CD14-positive monocyte (primary cell): ENCODE measurements at regions not wholly inside any gene's neighbourhood (a gene's known extent, or its start where the extent isn't known, plus 50 kb on each side); places are given as distances from the start of the nearest gene placed in this dataset.

Experiments
- DNase-seq, 3 donors: peaks; one replicate each; pipeline ENCODE4 v3.0.0-alpha.2; 2011 to 2022
- H2AFZ ChIP-seq: 2 replicates; pipeline ENCODE4 v1.6.0; 2012; ENCODE audit warnings: mild to moderate bottlenecking, low read depth, low read length, inconsistent platforms; ENCODE audit not compliant: insufficient read depth, poor library complexity, severe bottlenecking
- H3K27ac ChIP-seq, 2 donors: 1 replicate in 1 of 2; 2 replicates in 1 of 2; pipeline ENCODE4 v1.5.1; 2012 to 2013; ENCODE audit warnings: low read length in 2 of 2, control low read depth in 1 of 2, inconsistent platforms in 1 of 2, low read depth in 1 of 2, mild to moderate bottlenecking in 1 of 2
- H3K27me3 ChIP-seq, 2 donors: one replicate each; pipeline versions ENCODE4 v1.6.0 to v1.6.1; 2011 to 2013; ENCODE audit warnings: low read length in 2 of 2; ENCODE audit not compliant: control insufficient read depth in 2 of 2, insufficient read depth in 2 of 2
- H3K36me3 ChIP-seq, 2 donors: replicated peaks in 1 of 2; 1 replicate in 1 of 2; 2 replicates in 1 of 2; pipeline versions ENCODE4 v1.5.1 to v1.6.1; 2012 to 2013; ENCODE audit warnings: low read length in 2 of 2, control low read depth in 1 of 2, inconsistent platforms in 1 of 2, mild to moderate bottlenecking in 1 of 2; ENCODE audit not compliant: insufficient read depth in 2 of 2, control insufficient read depth in 1 of 2
- H3K4me1 ChIP-seq, 2 donors: 1 replicate in 1 of 2; 2 replicates in 1 of 2; pipeline versions ENCODE4 v1.5.1 to v1.6.1; 2012 to 2013; ENCODE audit warnings: low read length in 2 of 2, control low read depth in 1 of 2, inconsistent platforms in 1 of 2, mild to moderate bottlenecking in 1 of 2, moderate library complexity in 1 of 2; ENCODE audit not compliant: insufficient read depth in 2 of 2, control insufficient read depth in 1 of 2
- H3K4me2 ChIP-seq: replicated peaks from 2 replicates; pipeline ENCODE3; 2012; ENCODE audit warnings: low read length, moderate library complexity, mild to moderate bottlenecking; ENCODE audit not compliant: poor library complexity, severe bottlenecking; ENCODE audit errors: extremely low read depth
- H3K4me3 ChIP-seq, 3 experiments: fragments of 200-600 bp in 1 of 3; sonication (generic) in 1 of 3; replicated peaks in 1 of 3; 1 replicate in 2 of 3; 2 replicates in 1 of 3; pipeline ENCODE4 v1.5.1; 2011 to 2013; ENCODE audit warnings: low read length in 3 of 3, mild to moderate bottlenecking in 3 of 3, control low read depth in 2 of 3, low read depth in 2 of 3, inconsistent platforms in 1 of 3, moderate library complexity in 1 of 3
- H3K79me2 ChIP-seq: 2 replicates; pipeline ENCODE4 v1.6.0; 2012; ENCODE audit warnings: mild to moderate bottlenecking, control low read depth, inconsistent platforms, low read length, moderate library complexity; ENCODE audit not compliant: insufficient read depth
- H3K9ac ChIP-seq: 2 replicates; pipeline ENCODE4 v1.6.0; 2017; ENCODE audit warnings: low read length, mild to moderate bottlenecking; ENCODE audit not compliant: insufficient read depth, poor library complexity, severe bottlenecking
- H3K9me3 ChIP-seq, 2 donors: replicated peaks in 1 of 2; 1 replicate in 1 of 2; 2 replicates in 1 of 2; pipeline versions ENCODE4 v1.5.1 to v1.6.1; 2012 to 2013; ENCODE audit warnings: low read length in 2 of 2, control low read depth in 1 of 2; ENCODE audit not compliant: control insufficient read depth in 1 of 2, insufficient read depth in 1 of 2
- H4K20me1 ChIP-seq: 2 replicates; pipeline ENCODE4 v1.6.0; 2012; ENCODE audit warnings: mild to moderate bottlenecking, low read length, control low read depth, moderate library complexity; ENCODE audit not compliant: insufficient read depth
- H3K27ac Mint-ChIP-seq, 7 donors: one replicate each; pipeline ENCODE4 v1.8.0; 2020; ENCODE audit warnings: mild to moderate bottlenecking in 7 of 7, mixed read lengths in 7 of 7, moderate library complexity in 6 of 7, inconsistent platforms in 2 of 7
- H3K27me3 Mint-ChIP-seq, 3 donors: one replicate each; pipeline ENCODE4 v1.8.0; 2021 to 2022; ENCODE audit warnings: low read depth in 3 of 3, mild to moderate bottlenecking in 3 of 3, mixed read lengths in 3 of 3, moderate library complexity in 3 of 3, inconsistent platforms in 1 of 3
- H3K36me3 Mint-ChIP-seq, 2 donors: one replicate each; pipeline ENCODE4 v1.8.0; 2020; ENCODE audit warnings: mixed read lengths in 2 of 2, inconsistent platforms in 1 of 2, mild to moderate bottlenecking in 1 of 2
- H3K4me1 Mint-ChIP-seq: one replicate; pipeline ENCODE4 v1.8.0; 2020; ENCODE audit warnings: mild to moderate bottlenecking, mixed read lengths
- H3K4me3 Mint-ChIP-seq, 2 donors: one replicate each; pipeline ENCODE4 v1.8.0; 2020; ENCODE audit warnings: mild to moderate bottlenecking in 2 of 2, mixed read lengths in 2 of 2, moderate library complexity in 1 of 2
- H3K9me3 Mint-ChIP-seq, 7 donors: one replicate each; pipeline ENCODE4 v1.8.0; 2020 to 2022; ENCODE audit warnings: mixed read lengths in 7 of 7, mild to moderate bottlenecking in 6 of 7, moderate library complexity in 6 of 7, inconsistent platforms in 2 of 7
- WGBS: methylation state at CpG from one replicate; pipeline ENCODE4 v1.1.5; 2013; ENCODE audit warnings: missing lambda C conversion rate; ENCODE audit not compliant: insufficient coverage; 5-methylcytosine and 5-hydroxymethylcytosine counted together
- intact Hi-C, 2 donors: fragments of 100-400 bp; cut with micrococcal nuclease; formaldehyde crosslinking; loops; one replicate each; pipeline versions ENCODE4 v1.15.0 to v1.15.1; 2023
- TF ChIP-seq, protein P1 (sequence below): fragments of 200-600 bp; IDR thresholded peaks from one replicate; pipeline ENCODE4 v1.8.0; 2022; ENCODE audit warnings: antibody characterized with exemption, mild to moderate bottlenecking

GRCh38 chr4:173899813-173900212, 369.8 kb upstream of the HAND2 start:
- H3K9me3 ChIP-seq, result no peaks in the 10 kb centered on the region
- no CpG with 5 or more reads among the region's 2 CpGs for WGBS
- H3K27ac ChIP-seq, result no peak overlapping the region
- Mint-ChIP-seq H3K4me3 (no peak overlapping the region), H3K27ac (no peak overlapping the region), H3K36me3 (no peaks in the 10 kb centered on the region), H3K9me3 (peaks cover 0 to 5% (median 2%) of the 10 kb centered on the region in 7 donors), H3K27me3 (peaks cover 1 to 10% (median 1%) of the 10 kb centered on the region in 3 donors), H3K4me1 (no peaks in the 10 kb centered on the region)
- no peaks in the 10 kb centered on the region for H3K27me3 ChIP-seq
- TF ChIP-seq, protein P1, sequence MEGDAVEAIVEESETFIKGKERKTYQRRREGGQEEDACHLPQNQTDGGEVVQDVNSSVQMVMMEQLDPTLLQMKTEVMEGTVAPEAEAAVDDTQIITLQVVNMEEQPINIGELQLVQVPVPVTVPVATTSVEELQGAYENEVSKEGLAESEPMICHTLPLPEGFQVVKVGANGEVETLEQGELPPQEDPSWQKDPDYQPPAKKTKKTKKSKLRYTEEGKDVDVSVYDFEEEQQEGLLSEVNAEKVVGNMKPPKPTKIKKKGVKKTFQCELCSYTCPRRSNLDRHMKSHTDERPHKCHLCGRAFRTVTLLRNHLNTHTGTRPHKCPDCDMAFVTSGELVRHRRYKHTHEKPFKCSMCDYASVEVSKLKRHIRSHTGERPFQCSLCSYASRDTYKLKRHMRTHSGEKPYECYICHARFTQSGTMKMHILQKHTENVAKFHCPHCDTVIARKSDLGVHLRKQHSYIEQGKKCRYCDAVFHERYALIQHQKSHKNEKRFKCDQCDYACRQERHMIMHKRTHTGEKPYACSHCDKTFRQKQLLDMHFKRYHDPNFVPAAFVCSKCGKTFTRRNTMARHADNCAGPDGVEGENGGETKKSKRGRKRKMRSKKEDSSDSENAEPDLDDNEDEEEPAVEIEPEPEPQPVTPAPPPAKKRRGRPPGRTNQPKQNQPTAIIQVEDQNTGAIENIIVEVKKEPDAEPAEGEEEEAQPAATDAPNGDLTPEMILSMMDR, result no peak
- no peak overlapping the region for H3K4me2 ChIP-seq
- H3K4me1 ChIP-seq, result no peaks in the 10 kb centered on the region
- H3K36me3 ChIP-seq, result no peaks in the 10 kb centered on the region
- no peak overlapping the region for H3K4me3 ChIP-seq
- H4K20me1 ChIP-seq, result no peaks in the 10 kb centered on the region
- no peak overlapping the region for H3K9ac ChIP-seq
- DNase-seq, result no peak
- H2AFZ ChIP-seq, result no peak overlapping the region
- intact Hi-C loops, result no loop called here
- H3K79me2 ChIP-seq, result no peaks in the 10 kb centered on the region

DNA sequence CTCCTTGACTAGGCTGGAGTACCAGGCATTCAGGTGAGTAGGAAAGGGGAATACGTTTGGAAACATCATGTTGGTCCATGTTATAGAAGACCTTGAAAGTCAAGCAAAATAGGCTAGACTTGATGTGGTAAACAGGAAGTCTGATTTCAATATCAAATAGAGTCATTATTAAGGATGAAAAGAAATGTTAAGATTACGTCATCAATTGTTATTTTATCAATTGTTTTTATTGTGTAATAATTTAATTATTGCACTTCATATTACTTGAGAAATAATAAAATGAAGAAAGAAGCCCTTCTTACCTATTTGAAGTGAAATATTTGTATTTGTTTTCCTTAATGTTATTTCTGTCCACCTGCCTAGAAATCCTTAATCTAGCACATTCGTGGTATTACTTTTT, 361.0 kb upstream of the HAND2 start:
- TF ChIP-seq, protein P1, result no peak
- Histone ChIP-seq H3K4me3 (no peak overlapping the region), H2AFZ (no peak overlapping the region), H4K20me1 (no peaks in the 10 kb centered on the region), H3K36me3 (no peaks in the 10 kb centered on the region), H3K4me1 (no peaks in the 10 kb centered on the region), H3K27ac (no peak overlapping the region), H3K9ac (no peak overlapping the region), H3K9me3 (peaks cover 4 to 13% of the 10 kb centered on the region in 2 donors), H3K27me3 (no peaks in the 10 kb centered on the region), H3K4me2 (no peak overlapping the region), H3K79me2 (no peaks in the 10 kb centered on the region)
- Mint-ChIP-seq H3K9me3 (peaks cover 10 to 28% (median 14%) of the 10 kb centered on the region in 7 donors), H3K27ac (no peak overlapping the region), H3K36me3 (no peaks in the 10 kb centered on the region), H3K4me1 (no peaks in the 10 kb centered on the region), H3K27me3 (peaks cover 0 to 6% (median 3%) of the 10 kb centered on the region in 3 donors), H3K4me3 (no peak overlapping the region)
- DNase-seq, result no peak
- intact Hi-C loops, result no loop called here
- WGBS, result 80% methylated on average over 1 of the region's 3 CpGs
